EH (cell line): ENCODE measurements at regions not wholly inside any gene's neighbourhood (a gene's known extent, or its start where the extent isn't known, plus 50 kb on each side); places are given as distances from the start of the nearest gene placed in this dataset.

ENCODE experiments used
- DNase-seq: peaks from one replicate; pipeline ENCODE4 v3.0.0-alpha.2; 2015; ENCODE audit warnings: low read depth

- no peak for DNase-seq
These were observed 263.4 kb upstream of the CHD6 start for GRCh38 chr20:41881466-41882046.

DNA sequence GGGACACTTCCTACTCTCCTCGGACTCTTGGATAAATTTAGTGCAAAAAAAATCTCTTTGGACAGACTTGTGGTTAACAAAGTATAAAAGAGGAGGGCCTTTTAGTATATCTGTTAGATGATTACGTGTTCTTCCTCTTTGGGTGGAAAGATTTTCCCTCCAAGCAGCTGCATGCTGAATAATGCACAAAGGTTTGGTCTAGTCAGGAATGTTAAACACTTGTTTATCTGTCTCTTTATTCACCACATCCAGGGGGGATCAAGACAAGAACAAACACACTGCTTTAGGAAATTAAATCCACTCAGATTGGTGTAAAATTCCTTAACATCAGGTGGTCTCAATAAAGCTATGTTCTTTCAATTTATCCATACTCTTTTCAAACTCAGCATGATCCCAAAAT, 260.9 kb upstream of the CHD6 start:
- DNase-seq, result no peak

DNA sequence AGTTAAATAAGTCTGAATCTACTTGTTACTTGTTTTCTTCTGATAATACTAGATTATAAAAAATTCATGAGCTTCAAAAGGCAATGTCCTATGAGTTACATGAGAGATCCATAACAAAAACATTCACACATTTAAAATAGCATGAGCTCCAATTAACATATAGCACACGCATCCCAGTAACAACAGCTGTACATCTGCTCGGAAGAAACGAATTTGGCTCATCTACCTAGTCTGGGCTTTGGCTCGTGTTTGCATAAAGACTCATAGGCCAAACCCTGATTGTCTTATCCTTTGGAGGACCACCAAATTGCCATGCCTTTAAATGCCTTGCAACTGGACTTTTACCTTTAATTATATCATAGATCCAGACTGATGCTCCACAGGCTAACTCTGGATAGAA, 259.7 kb upstream of the CHD6 start:
- no peak for DNase-seq

DNA sequence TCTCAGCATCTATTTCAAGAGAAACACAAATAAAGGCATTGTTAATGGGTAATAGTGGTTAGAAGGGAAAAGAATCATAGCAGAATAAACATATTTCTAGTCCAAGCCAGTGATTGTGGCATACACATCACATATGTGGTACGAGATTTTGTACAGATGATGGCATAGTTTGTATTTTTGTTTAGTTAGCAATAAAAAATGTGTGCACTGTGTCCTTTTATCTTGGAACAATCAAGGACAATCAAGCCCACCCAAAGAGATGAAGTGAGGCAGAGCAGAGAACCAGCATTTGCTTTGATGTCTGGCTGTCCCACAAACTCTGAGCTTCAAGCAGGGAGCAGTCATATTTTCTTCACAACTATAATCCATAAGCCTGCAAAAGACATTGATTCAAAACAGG, 256.5 kb upstream of the CHD6 start:
- DNase-seq, result no peak

DNA sequence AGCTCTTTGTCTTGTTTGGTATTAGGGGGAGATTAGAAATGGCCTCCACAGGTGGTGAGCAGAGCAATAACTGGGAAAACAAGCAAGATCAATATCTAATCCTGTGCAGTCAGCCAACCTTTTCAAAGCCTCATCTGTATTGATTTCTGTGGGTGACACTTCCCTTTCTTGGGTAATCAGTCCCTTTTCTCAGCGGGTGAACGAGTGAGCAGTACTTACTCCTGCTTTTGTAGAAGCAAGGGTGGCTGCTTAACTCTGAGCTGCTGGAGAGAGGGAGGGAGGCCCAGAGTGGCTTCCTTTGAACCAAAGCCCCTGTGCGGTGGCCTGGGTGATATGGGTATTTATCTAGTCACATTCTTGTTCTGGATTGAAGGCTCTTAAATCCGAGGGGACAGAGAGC, 254.8 kb upstream of the CHD6 start:
- no peak for DNase-seq

- no peak for DNase-seq
These were observed 252.8 kb upstream of the CHD6 start for GRCh38 chr20:41870869-41871462.

GRCh38 chr20:41869261-41869660, 251.1 kb upstream of the CHD6 start:
- no peak for DNase-seq

DNA sequence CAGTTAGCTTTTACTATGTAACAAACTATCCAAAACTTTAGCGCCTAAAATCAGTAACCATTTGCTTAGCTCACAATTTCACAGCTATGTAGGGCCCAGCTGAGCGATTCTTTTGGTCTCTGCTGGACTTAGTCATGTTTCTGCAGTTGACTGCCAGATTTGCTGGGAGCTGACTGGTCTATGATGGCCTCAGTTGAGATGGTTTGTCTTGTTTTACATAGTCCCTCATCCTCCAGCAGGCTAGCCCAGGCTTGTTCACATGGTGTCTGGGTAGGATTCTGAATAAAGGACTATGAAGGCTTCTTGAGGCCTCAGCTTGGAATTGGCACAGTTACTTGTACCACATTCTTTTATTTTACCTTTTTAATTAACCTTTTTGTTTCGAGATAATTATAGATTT, 247.8 kb upstream of the CHD6 start:
- no peak for DNase-seq

- no peak for DNase-seq
These were observed 244.3 kb upstream of the CHD6 start for GRCh38 chr20:41862476-41862875.

GRCh38 chr20:41861772-41862422, 243.7 kb upstream of the CHD6 start:
- no peak for DNase-seq

DNA sequence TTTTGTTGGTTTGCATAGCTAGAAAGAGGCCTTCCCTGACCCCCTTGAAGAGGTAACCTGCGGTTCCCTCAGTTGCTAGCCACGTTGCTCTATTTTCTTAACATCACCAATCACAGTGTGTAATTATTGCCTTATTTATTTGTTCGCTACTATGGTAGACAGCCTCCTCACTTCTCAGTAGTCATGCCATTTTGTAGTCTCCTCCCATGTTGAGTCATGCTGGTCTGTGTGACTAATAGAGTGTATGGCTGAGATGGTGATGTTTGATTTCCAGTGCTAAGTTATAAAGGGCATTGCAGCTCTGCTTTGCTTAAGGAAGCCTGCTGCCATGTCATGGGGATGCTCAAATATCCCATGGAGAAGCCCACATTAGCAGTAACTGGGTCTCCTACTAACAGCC, 236.6 kb upstream of the CHD6 start:
- no peak for DNase-seq

DNA sequence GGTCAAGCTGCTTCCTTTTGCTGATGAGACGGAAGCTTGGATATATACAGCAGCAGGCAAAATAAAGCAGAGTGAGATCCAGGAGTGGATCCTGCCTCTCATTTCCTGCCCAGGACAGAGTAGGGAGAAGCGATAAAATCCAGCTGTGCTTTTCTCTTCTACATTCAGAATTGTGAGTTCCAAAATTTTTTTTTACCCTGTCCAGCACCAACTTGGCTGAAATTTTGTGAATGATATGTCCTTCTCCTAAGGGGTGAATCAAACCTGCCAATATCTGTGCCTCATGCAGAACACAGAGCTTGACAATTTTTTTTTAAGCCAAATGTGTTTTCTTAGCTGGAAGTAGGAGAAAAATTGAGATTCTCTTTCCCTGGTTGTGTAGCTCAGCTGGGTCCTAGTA, 235.6 kb upstream of the CHD6 start:
- DNase-seq, result no peak

DNA sequence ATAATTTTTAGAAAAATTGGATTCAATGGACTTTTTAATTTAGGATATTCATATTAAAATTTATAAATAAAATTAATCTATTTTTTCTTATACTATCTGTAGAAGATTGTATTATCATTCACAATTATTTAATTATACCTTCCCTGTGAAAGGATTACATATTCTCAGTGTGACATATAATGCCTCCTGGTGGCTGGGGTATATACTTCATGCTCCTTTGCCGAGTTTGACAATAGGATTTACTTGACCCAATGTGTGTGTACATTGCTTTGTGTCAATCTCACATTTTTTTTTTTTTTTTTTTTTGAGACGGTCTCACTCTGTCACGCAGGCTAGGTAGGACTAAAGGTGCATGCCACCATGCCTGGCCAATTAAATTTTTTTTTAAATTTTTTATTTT, 230.0 kb upstream of the CHD6 start:
- no peak for DNase-seq

DNA sequence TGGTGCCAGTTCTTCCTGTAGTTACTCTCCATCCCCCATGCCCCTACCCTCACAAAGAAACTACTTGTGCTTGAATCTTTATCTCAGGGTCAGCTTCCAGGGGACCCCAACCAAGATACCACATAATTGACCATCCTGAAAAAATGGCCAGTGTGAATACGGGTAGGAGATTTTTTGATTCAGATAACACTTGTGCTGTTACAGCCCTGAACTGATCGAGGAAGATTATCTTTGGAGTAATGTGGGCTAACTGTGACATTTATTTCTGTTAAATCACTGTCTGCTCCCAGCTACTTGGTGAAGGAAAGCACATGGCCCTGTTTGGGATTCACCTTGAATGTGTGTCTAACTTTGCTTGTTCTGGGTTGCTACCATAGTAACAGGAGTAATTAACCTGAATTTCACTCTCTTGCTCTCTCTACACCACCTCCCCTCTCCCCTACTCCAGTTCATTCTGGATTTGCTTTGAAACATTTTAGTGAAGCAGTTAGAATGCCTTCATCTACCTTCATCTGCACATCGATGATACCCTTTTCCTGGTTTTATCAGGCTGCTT, 219.6 kb upstream of the CHD6 start:
- no peak for DNase-seq

DNA sequence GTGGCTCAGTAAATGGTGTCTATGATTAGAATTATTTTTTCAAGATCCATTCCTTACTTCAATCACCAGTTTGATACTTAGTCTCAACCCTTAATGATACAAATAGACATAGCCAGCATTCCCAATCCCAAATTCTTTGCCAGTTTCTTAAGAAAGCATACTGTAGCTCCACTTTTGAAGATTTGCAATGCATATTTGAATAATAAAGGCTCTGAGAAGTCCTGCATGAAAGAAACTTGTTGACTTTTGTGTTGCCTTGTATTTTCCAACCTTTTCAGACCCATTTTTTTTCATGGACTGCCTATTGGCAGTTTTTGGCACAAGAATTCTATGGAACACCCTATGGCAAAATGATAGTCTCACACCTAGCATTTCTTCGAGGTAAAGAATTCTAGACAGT, 215.6 kb upstream of the CHD6 start:
- DNase-seq, result no peak

DNA sequence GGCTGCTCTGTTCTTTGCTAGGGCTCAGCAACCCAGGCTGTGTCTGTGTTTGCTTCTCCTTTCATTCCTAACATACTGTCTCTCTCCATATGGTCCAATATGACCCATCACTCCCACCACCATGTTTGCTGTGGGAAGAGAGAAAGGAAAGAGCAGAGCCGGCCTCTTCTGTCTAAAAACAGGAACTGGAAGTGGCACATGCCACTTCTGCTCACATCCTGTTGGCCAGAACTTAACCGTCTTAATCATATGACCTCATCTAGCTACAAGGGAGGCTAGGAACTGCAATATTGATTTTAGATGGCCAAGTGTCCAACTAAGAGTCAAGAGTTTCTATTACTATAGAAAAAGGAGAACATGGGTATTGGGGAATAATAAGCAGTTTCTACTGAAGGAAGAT, 212.5 kb upstream of the CHD6 start:
- DNase-seq, result no peak

DNA sequence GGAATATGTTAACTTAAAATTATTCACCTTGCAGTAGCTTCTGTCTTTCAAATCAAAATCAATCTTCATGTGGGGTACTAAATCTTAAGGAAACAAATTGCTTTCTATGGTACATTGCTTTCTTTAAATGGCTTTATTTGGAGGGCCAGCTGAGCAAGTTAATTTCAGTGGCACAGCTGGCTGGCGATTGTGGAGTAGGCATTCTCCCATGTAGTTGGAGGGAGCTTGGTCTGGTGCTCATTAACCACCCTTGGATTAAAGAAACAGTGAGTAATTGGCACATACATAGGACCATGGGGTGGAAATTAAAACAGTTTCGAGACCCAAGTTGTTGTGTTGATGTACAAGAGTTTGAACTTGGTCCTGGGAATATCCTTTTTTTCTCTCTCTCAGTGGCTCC, 201.3 kb upstream of the CHD6 start:
- DNase-seq, result no peak

DNA sequence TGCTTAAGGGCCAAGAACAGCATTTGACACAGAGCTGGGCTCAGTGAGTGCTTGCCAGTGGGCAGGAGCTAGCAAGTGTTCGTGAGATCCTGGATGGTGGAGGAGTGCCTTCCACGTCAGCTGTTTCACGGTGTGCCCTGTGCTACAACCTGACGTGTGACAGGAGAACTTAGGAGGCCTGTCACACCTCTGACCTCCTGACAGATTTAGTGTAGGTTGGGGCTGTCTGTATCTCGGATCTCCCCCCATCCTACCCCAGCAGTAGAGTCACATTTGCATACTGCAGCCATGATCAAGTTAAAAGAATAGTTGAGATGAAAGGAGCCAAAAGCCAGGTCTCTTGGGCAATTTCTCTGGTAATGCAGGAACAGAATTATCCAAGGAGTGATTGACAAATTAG, 200.8 kb upstream of the CHD6 start:
- DNase-seq, result no peak

- DNase-seq, result no peak
These were observed 200.2 kb upstream of the CHD6 start for GRCh38 chr20:41818369-41818768.

DNA sequence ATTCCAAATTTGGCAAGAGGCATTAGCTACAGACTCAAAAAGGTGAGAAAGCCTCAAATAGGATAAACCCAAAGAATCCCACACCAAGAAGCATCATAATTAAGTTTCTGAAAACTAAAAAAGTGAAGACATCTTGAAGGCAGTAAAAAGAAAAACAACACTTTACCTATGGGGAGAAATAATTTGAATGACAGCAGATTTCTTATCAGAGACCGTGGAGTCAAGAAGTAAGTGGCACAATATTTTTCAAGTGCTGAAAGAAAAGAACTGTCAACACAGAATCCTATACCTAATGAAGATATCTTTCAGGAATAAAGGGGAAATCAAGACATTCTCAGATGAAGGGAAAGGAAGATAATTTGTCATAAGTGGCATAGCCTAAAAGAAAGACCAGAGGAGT, 193.3 kb upstream of the CHD6 start:
- DNase-seq, result no peak

- DNase-seq, result no peak
These were observed 181.9 kb upstream of the CHD6 start for GRCh38 chr20:41800040-41800439.

- DNase-seq, result no peak
These were observed 180.8 kb upstream of the CHD6 start for GRCh38 chr20:41798930-41799502.

- peak; percentile 21 for DNase-seq
These were observed 168.0 kb upstream of the CHD6 start for GRCh38 chr20:41786158-41786557.
